ENCODE measurements at regions not wholly inside any gene's neighbourhood (a gene's known extent, or its start where the extent isn't known, plus 50 kb on each side); places are given as distances from the start of the nearest gene placed in this dataset.

DNA sequence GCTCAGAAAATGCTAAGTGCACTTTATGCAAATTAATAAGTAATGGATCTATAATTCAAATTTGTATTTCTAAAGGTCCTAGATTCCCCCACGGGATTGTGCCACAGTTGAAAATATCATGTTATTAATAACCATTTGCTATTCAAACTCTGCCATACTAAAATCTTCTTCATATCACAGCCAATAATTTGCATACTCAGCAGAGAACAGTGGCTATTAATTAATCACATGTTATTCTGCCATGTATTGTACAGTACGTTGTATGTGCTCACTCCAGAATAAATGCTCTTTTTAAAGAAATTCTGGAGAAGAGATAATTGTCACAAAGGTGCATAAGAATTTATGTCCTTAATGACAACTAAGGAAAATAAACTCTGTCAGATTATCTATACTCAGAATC is 184.9 kb upstream of the LUZP2 start:
- no peak for DNase-seq

DNA sequence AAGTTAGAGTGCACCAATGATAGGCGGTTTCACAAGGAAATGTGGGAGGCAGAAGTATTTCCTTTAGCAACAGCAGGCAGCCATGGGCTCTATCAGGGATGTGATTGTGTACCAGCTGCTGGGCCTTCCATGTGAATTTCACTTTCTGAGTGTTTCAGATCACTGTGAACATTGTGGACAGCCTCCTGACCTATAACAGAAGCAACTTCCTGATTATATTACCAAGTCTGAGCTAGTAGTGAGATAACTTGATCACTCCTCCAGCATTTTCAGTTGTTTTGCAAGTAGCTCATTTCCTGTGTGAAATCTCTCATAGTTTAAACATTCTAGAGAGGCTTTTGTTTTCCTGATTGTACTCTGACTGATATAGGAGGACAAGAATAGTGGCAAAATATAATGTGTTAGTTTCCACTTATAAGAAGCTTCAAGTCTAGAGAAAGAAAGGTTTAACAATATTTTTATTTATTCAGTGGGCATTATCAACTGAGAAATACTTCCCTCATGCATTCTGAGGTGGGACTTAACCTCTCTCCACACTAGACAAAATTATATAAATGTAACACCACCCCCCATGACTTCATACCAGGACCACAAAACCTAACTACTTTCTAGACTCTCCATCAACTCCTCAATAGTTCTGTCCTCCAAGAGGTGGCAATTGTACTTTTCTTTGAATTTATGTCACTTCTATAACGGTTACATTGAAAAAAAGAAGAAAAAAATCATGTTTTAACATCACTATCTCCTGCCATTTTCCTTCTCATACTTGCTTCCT is 184.2 kb upstream of the LUZP2 start:
- DNase-seq: peak; percentile 2

DNA sequence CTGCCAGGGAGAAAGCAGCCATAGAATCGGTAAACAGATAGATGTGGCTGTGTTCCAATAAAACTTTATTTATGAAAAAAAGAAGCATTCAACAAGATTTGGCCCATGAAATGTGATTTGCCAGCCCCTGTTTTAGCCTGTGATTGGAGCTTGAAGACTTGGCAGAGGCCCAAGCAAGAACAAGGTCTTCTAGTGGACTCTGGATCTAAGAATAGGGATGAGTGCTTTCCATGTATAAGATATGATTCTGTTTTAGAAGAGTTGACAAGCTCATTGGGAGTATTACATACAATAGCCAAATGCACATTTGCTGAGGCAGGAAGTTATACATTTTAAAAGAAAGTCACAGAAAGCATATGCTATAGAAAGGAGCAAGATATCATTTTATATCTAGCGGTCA is 175.6 kb upstream of the LUZP2 start:
- no peak for DNase-seq

DNA sequence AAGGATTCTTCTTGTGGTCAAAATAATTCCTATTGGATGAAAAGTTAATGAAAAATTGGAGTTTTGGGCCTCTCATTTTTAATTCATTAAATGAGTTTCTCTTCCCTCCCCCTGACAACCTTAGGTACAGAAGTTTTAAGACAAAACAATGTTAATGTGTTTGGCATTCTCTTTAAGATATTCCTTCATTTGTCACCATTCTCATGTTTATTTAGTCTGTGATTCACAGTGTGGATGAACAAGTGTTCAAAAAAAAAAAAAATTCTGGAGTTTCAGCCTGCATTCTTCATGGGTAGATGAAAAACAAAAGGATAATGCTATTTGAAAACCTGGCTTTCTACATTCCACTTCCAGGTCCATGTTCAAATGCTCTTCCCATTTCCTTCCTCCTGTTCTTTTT is 172.6 kb upstream of the LUZP2 start:
- DNase-seq: no peak

DNA sequence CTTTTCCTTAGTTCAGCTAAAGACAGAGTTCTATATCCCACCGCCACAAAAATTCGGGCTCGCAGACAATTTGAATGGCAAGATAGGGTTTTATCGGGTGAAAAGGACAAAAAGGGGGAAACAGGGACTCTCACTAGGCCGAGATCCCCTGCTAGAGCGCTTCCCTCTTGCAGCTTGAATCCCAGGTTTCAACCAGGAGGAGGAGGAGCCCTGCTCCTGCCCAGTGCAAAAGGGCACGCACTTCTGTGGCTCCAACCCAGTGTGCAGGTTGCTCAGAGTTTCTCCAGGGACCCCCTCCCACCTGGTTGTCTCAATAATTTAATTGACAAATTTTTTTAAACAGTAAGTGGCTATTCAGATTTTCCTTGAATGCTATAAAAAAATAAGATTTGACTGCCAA is 152.6 kb upstream of the LUZP2 start:
- no peak for DNase-seq

DNA sequence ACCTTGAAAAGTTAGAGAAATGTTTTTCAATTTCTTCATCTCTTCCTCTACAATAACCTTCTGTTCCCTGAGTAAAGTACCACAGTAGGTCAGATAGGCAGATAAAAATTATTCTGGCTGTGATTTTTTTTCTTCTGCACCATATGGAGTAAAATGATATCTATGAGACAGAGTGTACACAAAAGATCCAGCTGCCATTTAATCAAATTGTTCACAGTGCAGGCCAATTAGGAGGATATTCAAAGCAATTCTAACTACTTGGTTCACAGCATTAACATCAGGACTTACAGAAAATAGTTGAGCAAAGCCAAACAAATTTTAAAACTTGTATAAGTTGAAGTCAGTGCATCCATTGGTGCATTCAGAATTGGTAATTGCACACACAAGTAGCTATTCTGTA is 147.9 kb upstream of the LUZP2 start:
- no peak for DNase-seq

DNA sequence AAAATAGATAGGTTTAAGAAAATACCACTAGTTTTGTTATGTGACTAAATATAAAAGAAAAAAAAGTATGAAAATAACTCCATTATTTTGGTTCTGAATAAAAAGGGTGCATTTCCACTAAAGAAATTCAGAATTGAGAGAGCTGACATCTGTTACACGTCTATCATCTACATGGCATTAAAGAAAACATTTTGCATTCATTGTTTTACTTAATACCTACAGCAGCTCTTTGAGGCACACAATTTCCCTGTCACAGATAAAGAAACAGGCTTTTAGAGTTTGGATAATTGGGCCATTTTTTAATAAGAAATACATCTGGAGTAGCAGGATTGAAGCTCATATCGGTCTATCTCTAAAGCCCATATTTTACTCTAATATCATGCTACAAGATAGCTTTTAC is 145.7 kb upstream of the LUZP2 start:
- DNase-seq: no peak

DNA sequence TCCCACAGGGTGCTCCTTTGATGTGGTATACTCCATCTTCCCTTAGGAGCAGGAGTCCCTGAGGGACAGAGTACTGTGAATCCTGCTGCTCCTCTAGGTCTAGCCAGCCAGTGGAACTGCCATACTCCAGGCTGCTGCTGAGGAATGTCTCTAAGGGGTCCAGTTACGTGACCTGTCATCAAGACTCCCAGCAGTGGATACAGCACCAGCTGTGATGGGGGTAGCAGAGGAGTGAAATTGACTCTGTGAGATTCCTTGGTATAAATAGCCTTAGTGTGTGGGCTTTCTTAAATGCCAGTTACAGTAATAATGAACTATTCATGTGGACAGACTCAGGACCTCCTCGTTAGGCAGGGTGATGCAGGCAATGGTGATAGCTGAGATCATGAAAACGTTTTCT is 140.4 kb upstream of the LUZP2 start:
- no peak for DNase-seq

DNA sequence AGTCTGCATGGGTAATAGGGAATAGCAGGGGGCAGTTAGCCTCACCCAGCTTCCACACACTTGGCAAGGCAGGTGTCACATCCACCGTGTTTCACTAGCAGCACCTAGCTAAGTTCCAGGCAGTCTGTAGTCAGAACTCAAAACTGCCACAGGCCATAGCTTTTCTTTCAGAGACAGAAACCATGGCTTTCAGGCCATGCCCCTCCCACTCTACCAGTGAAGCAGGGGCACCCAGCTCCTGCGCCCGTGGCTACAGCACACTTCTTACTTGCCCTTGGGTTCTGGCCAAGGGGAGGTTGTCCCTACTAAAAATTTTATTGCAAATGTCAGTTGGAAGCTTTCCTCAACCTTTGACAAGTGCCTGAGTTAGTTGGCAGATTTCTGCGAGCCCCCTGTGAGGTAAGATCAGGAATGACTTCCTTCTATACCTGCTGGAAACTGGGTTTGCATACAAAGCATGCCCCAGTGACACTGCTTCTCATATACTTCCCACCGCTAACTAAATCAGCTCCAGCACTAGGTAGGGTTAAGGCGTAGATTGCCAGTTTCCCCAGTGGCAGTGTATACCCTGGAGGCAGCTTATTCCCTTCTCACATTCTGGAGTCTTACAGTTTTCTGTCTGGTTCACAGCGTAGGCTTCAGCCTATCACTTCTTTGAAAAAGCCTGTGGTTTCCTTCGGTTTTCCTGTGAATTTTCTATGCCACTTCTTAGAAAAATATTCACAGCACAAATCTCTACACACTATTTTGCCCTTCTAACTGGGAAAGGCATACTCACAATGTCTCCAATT is 139.0 kb upstream of the LUZP2 start:
- DNase-seq: no peak

DNA sequence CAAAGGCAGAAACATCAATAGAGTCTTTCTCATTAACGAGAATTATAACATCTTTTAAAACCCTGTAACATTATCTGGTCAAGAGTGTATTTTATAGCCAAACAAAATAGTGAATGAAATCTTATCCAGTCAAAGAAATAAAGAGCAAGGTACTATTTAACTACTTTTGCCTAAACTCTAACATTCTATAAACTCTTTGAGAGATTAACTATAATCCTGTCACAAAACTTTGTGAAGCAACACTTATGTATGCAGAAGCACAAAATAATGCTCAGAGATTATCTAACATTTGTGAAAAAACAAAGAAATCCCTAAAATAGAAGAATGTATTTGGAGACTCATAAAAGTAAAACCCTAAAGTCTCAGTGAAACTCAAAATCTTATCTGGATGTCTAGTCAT is 124.4 kb upstream of the LUZP2 start:
- DNase-seq: no peak

DNA sequence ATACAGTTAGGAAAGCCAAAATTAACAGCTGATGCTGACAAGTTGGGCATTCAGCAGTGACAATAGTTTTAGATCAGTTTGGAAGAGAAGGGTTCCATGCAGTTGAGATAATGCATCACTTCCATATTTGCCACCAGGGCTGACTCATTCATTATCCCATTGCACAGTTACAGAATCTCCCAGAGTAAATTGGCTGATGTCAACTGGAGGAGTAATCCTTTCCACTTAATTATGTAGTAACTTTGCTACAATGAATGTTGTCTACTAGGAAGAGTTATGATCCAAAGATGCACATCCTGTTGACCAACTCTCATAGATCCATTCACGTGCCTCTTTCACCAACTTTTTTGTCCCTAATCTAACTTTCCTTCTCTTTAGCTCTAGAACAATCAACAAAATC is 123.3 kb upstream of the LUZP2 start:
- no peak for DNase-seq

DNA sequence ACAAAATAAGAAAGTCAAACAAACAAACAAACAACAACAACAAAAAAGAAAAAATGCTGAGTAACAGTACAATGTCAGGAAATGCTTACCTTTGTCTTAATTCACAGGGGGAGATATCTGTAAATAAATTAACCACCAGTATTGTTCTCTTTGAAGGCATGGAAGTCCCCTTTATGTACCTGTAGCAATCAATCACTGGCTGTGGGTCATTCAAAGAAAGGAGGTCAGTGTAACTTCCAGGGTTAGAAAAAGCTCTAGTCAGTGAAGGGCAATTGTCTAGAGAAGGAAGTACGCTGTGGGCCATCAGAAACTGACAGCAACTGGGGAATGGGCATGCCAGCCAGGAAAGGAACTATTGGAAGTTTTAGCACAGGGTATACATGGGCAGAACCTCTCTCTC is 121.5 kb upstream of the LUZP2 start:
- no peak for DNase-seq

DNA sequence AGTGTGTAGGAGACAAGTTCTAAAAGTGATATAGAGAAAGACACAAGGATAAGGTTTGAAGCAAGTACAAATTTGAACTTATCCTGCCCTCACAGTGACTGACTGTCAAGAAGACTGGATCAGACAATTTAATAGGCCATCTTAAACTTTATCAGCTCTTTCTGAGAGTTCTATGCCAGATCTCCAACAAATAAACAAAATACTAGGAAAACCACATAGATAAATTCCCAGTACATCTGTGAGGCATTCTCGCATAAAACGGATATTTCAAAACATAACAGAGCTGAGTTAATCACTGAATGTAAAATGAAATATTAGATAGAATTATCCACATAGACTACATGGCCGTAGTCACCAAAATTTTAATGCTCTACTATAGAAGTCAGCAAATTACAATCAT is 120.9 kb upstream of the LUZP2 start:
- DNase-seq: no peak

DNA sequence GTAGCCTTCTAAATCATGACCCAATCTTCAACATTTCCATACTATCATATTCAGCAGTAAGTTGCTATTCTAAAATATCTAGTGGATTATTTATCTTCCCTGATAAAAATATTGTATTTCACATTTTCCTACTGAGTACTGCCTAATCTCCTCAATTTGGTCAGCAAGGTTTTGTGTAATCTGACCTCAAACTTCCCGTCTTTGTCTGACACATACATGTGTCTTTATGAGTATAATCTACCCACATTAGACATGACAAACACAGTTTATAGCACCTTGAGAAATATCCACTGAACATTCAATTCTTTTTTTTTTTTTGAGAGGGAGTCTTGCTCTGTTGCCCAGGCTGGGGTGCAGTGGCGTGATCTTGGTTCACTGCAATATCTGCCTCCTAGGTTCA is 113.7 kb upstream of the LUZP2 start:
- no peak for DNase-seq

DNA sequence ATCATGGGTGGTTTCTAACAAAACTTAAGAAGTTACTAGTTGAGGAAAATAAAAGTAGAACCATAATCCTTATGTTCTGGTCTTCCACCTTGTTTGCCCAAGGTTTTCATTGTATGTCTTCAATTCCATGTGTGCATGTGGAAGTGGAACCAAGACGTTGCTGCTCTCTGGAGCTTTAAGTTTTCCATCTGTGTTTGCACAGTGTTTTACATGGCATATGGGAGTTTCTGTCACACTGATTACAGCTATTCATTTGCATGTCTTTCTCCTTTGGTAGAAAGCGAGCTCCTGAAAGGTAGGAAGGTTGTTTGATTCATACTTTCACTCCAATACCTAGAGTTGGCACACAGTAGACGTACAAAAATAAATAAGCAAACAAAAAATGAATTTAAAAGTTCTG is 112.6 kb upstream of the LUZP2 start:
- DNase-seq: no peak

DNA sequence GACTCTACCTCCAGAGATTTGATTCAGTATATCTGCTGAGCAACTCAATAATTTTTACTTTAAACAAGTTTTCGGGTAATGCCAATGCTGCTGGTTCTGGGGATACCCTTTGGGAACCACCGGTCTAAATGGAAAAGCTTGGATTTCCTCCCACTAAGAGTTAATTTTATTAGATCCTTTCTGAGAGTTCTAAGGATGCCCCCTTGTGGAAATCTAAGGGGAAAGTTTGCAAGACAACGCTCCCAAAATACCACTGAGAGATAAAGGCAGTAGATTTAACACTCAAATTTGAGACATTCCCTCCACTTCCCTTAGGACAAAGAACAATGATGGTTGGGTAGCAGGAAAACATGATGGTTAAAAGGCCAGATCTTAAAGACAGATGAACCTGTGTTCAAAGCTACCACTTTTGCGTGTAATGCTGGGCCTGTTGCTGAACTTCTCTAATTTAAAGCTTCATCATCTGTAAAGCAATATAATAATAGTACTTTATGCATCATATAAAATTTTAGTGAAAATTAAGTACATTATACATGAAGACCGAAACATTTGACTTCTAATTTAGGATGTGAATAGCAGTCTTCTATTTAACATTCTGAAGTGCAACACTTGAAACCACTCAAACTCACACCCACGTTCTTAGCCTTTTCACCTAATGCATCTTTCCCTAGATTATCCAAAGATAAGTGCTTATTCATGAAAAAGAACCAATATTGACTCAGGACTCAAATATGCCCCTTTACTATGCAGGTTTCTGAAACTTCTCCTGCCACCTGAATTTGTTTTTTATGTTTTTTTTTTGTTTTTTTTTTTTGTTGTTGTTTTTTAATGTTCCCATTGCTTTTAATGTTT is 110.1 kb upstream of the LUZP2 start:
- DNase-seq: peak; percentile 24

DNA sequence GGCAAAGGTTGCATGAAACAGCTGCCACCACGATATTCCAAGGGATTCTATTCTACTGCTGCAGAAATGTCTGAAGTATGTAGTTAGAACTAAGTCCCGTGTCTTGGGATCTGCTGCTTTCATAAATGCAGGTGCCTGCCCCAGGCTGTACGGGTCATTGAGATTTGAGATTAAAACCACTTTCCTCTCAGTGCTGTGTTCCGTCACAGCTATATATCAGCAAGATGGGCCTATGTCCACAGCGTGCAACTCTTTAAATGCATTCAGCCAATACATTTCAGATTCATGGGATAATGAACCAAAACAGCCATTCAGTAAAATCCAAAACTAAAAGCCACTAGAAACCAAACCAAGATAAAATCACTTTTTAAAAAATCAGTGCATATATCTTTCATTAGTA is 107.3 kb upstream of the LUZP2 start:
- DNase-seq: no peak

DNA sequence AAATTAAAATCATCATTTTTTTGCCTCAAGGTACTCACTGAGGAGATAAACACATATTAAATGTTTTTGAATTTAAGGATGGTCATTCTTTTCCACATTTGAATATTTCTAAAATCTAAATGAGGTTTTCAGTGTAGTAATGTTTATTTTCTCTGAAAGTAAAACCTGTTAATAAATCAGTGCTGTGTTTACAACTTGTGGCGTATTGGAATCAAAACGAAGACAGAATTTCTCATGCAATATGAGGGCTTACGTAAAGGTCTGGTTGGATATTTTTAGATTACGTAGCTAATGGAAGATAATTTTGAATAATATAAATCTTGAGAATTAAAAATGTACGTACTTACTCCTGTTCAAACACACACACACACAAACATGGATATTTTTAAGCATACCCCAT is 106.8 kb upstream of the LUZP2 start:
- no peak for DNase-seq

DNA sequence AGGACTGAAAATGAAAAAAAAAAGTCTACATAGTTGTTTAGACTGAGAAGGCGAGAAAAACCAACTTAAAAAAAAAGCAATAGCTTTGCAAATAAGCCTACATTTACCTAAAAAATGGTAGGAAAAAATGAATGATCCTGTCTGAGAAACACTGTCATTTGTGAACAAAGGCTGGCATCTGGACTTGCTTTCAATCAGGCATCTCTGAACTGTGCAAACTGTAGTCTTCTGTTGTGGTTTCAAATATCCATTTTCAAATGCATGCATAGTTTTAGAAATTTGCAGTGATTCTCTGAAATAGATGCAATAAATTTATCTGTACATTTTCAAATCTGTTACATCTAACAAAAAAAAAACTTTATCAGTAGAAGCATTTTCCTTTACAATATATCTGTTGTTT is 106.1 kb upstream of the LUZP2 start:
- no peak for DNase-seq

DNA sequence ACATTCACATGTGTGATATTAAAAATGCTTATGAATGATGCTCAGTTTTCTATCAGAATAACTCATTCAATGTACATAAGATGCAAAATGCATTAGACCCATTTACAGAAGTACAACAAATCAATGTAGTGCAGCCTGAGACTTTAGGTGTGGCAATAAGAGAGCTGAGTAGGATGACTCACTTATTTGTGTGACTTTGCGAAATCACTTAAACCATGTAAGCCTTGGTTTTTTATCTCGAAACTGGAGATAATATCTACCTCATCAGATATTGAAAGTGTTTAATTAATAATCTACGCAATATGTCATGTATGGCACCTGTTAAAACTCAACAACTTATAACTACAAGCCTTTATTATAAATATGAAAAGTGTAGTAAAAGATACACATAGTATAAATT is 105.7 kb upstream of the LUZP2 start:
- DNase-seq: no peak

DNA sequence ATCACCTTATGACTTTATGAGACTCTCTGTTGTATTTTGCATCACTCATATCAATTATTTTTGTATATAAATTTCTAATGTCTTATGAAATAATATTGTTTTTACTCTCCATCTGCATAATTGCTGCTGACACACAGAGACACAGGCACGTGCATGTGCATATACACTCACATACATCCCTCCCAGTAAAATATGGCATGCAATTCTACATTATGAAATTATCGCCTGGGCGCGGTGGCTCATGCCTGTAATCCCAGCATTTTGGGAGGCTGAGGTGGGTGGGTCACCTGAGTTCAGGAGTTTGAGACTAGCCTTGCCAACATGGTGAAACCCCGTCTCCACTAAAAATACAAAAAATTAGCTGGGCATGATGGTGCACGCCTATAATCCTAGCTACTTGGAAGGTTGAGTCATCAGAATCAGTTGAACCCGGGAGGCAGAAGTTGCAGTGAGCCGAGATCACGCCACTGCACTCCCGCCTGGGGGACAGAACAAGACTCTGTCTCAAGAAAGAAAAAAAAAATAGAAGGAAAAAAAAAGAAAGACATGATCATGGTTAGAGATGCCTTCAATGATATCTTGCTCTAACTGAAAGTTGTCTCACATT is 96.7 kb upstream of the LUZP2 start:
- DNase-seq: no peak

DNA sequence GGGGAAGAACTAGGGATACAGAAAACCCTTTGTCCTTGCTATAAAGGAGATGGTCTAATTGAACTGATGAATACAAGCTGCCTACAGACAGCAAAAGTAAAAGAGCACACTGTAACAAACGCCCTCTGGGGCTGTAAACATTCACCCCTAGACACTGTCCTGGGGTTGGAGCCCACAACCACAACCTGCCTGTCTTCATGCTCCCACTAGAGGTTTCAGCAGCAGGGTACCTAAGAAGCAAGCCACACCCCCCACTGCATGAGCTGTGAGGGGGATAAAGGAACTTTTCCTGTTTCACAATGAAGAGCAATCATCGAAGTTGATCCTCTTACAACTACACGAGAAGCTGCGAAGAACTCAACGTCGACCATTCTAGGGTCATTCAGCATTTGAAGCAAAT is 90.5 kb upstream of the LUZP2 start:
- no peak for DNase-seq

DNA sequence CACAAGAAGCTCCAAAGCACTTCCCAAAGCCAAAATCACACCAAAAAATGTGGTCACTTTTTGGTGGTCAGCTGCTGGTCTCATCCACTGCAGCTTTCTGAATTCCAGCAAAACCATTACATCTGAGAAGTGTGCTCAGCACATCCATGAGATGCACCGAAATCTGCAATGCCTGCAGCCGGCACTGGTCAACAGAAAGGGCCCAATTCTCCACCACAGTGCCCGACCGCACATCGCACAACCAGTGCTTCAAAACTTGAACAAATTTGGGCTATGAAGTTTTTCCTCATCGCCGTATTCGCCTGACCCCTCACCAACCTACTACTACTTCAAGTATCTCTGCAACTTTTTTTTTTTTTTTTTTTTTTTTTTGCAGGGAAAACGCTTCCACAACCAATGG is 89.9 kb upstream of the LUZP2 start:
- DNase-seq: no peak
